K562 (cell line): ENCODE measurements at regions not wholly inside any gene's neighbourhood (a gene's known extent, or its start where the extent isn't known, plus 50 kb on each side); places are given as distances from the start of the nearest gene placed in this dataset.
A peak's percentile ranks its signal among the peaks of the same experiment; 100 is the strongest.

ENCODE experiments used
- ATAC-seq: fragments of 200-7000 bp; cut with Tn5 transposase; 3 replicates; pipeline ENCODE4 v1.9.1; 2020; ENCODE audit warnings: moderate library complexity
- BruUV-seq: library from RNA; stranded (reverse); fragments of 400-500 nt; replicated peaks from 2 replicates; lab custom pipeline; 2021; lab: Mats Ljungman, UMichigan
- CTCF ChIA-PET: fragments of 300-600 bp; formaldehyde crosslinking; extraction: SDS; loops from one replicate; lab custom pipeline; 2021; ENCODE audit warnings: low intra/inter-chr PET ratio; lab: Yijun Ruan, JAX
- POLR2A ChIA-PET: fragments of 300-600, 350-650 bp; sonication (Branson Sonifier 250); formaldehyde crosslinking; extraction: SDS; loops from one replicate; lab custom pipeline; 2021; ENCODE audit warnings: antibody characterized with exemption, inconsistent platforms; lab: Yijun Ruan, JAX
- DNase-seq, 4 experiments: peaks; one replicate each; pipeline versions ENCODE4 v3.0.0 to v3.0.0-alpha.2; 2011 to 2018; ENCODE audit warnings: low spot score in 3 of 4, mixed read lengths in 3 of 4; ENCODE audit errors: extremely low read depth in 1 of 4
- FAIRE-seq: peaks from 2 replicates; lab custom pipeline; 2011; peaks lifted over from hg19 to GRCh38; lab: Jason Lieb, UNC
- H2AFZ ChIP-seq: 2 replicates; pipeline ENCODE4 v1.6.0; 2011; ENCODE audit warnings: low read depth, low read length, control low read depth, inconsistent platforms
- H3K27ac ChIP-seq: fragments of 200-600 bp; 3 replicates; pipeline ENCODE4 v1.8.0; 2011; ENCODE audit warnings: low read depth, mild to moderate bottlenecking, control low read depth, inconsistent platforms, low read length, moderate library complexity, mixed read lengths; ENCODE audit errors: extremely low read depth
- H3K27me3 ChIP-seq, 2 experiments: fragments of 300-600 bp in 1 of 2; 2 replicates in 1 of 2; 3 replicates in 1 of 2; pipeline versions ENCODE4 v1.6.0 to v1.8.0; 2011; ENCODE audit warnings: inconsistent platforms in 2 of 2, low read length in 2 of 2, mild to moderate bottlenecking in 1 of 2, mixed read lengths in 1 of 2, moderate library complexity in 1 of 2; ENCODE audit not compliant: control insufficient read depth in 2 of 2, insufficient read depth in 2 of 2
- H3K36me3 ChIP-seq: fragments of 300-600 bp; 3 replicates; pipeline ENCODE4 v1.8.0; 2011; ENCODE audit warnings: mild to moderate bottlenecking, low read length, inconsistent platforms; ENCODE audit not compliant: control insufficient read depth, insufficient read depth
- H3K4me1 ChIP-seq, 2 experiments: fragments of 200-600 bp in 1 of 2; replicated peaks in 1 of 2; 2 replicates in 1 of 2; 3 replicates in 1 of 2; pipeline versions ENCODE4 v1.5.1 to v1.8.0; 2011; ENCODE audit warnings: inconsistent platforms in 2 of 2, low read length in 2 of 2, mild to moderate bottlenecking in 1 of 2, mixed read lengths in 1 of 2, moderate library complexity in 1 of 2; ENCODE audit not compliant: control insufficient read depth in 2 of 2, insufficient read depth in 2 of 2
- H3K4me2 ChIP-seq: 2 replicates; pipeline ENCODE4 v1.6.1; 2011; ENCODE audit warnings: low read length, control low read depth, inconsistent platforms, mixed read lengths; ENCODE audit not compliant: insufficient read depth
- H3K4me3 ChIP-seq: fragments of 200-600 bp; sonication (generic), shearing (Covaris generic); 2 replicates; pipeline ENCODE4 v1.5.1; 2016; ENCODE audit warnings: control low read depth, inconsistent platforms
- H3K79me2 ChIP-seq: fragments of 200-600 bp; 3 replicates; pipeline ENCODE4 v1.8.0; 2011; ENCODE audit warnings: low read length, inconsistent platforms; ENCODE audit not compliant: control insufficient read depth, insufficient read depth
- H3K9ac ChIP-seq, 2 experiments: 2 replicates each; pipeline versions ENCODE4 v1.6.0 to v1.6.1; 2011; ENCODE audit warnings: low read depth in 2 of 2, low read length in 2 of 2, control low read depth in 1 of 2, inconsistent platforms in 1 of 2, mild to moderate bottlenecking in 1 of 2, mixed read lengths in 1 of 2; ENCODE audit not compliant: insufficient read depth in 1 of 2
- H3K9me1 ChIP-seq: one replicate; pipeline ENCODE4 v1.6.0; 2011; ENCODE audit warnings: inconsistent platforms, mild to moderate bottlenecking, low read length, moderate library complexity; ENCODE audit not compliant: control insufficient read depth, insufficient read depth
- H3K9me3 ChIP-seq: replicated peaks from 2 replicates; pipeline ENCODE4 v1.5.1; 2011; ENCODE audit warnings: low read depth, low read length, inconsistent platforms; ENCODE audit not compliant: control insufficient read depth, insufficient read depth
- H4K20me1 ChIP-seq: replicated peaks from 2 replicates; pipeline ENCODE4 v1.6.1; 2011; ENCODE audit warnings: low read length, inconsistent platforms, mixed read lengths; ENCODE audit not compliant: control insufficient read depth, insufficient read depth
- FOXP4 ChIP-seq: sonication (generic); formaldehyde crosslinking; IDR thresholded peaks from 2 replicates; pipeline ENCODE4 v1.8.0; 2022; ENCODE audit warnings: mild to moderate bottlenecking, missing genetic modification reagents, borderline replicate concordance
- IRF1 ChIP-seq: sonication (generic); formaldehyde crosslinking; IDR thresholded peaks from 2 replicates; pipeline ENCODE4 v1.8.0; 2022; ENCODE audit warnings: missing genetic modification reagents, mild to moderate bottlenecking, borderline replicate concordance
- IRF9 ChIP-seq: fragments of 450-650 bp; IDR thresholded peaks from 2 replicates; pipeline ENCODE4 v1.6.1; 2016; ENCODE audit warnings: missing biosample characterization, missing genetic modification characterization
- NCOA2 ChIP-seq, 2 experiments: fragments of 450-650 bp; IDR thresholded peaks; 2 replicates each; pipeline ENCODE4 v1.6.1; 2018; ENCODE audit warnings: mild to moderate bottlenecking in 2 of 2, moderate library complexity in 1 of 2; ENCODE audit not compliant: partially characterized antibody in 2 of 2
- POLR2G ChIP-seq: fragments of 200-400 bp; formaldehyde crosslinking; IDR thresholded peaks from 2 replicates; pipeline ENCODE4 v1.6.1; 2017; ENCODE audit warnings: low read depth, mild to moderate bottlenecking, antibody characterized with exemption, low read length, moderate library complexity
- PTTG1 ChIP-seq: fragments of 450-650 bp; IDR thresholded peaks from 2 replicates; pipeline ENCODE4 v1.6.1; 2016; ENCODE audit warnings: low read depth, mild to moderate bottlenecking, missing genetic modification characterization, missing compliant biosample characterization
- TSC22D4 ChIP-seq: fragments of 450-650 bp; IDR thresholded peaks from 2 replicates; pipeline ENCODE4 v1.6.1; 2016; ENCODE audit warnings: missing genetic modification characterization, missing biosample characterization, control low read depth
- ZC3H11A ChIP-seq: IDR thresholded peaks from 2 replicates; pipeline ENCODE4 v1.6.1; 2012; ENCODE audit warnings: low read depth, low read length, improper control_type of control experiment
- ZNF239 ChIP-seq: fragments of 250-450 bp; sonication (Bioruptor Pico); IDR thresholded peaks from 2 replicates; pipeline ENCODE4 v1.4.0; 2020; ENCODE audit warnings: mild to moderate bottlenecking
- ZNF408 ChIP-seq: fragments of 250-450 bp; sonication (Bioruptor Pico); IDR thresholded peaks from 2 replicates; pipeline ENCODE4 v1.4.0; 2020; ENCODE audit warnings: low read depth, mild to moderate bottlenecking, moderate library complexity
- ZNF584 ChIP-seq: fragments of 200-800 bp; sonication (Bioruptor generic); IDR thresholded peaks from 2 replicates; pipeline ENCODE4 v1.6.1; 2016; ENCODE audit warnings: low read depth, mild to moderate bottlenecking, missing genetic modification characterization, missing compliant biosample characterization
- ZNF780A ChIP-seq: fragments of 250-450 bp; sonication (Bioruptor Pico); IDR thresholded peaks from 2 replicates; pipeline ENCODE4 v1.5.0; 2021; ENCODE audit warnings: mild to moderate bottlenecking
- WGBS: fragments of 100-300 bp; shearing (Covaris generic); methylation state at CpG from one replicate; pipeline ENCODE4 v1.1.6; 2016; ENCODE audit warnings: low coverage, mixed read lengths; ENCODE audit not compliant: insufficient coverage; ENCODE audit errors: missing lambda C conversion rate; 5-methylcytosine and 5-hydroxymethylcytosine counted together
- in situ Hi-C: fragments of 300-500 bp; cut with MboI; formaldehyde crosslinking; loops from 4 replicates; pipeline ENCODE4 v1.15.0; 2018; ENCODE audit warnings: inconsistent platforms, mixed read lengths
- intact Hi-C: fragments of 100-400 bp; cut with micrococcal nuclease; formaldehyde crosslinking; loops from 2 replicates; pipeline ENCODE4 v1.14.2; 2022
- TF ChIP-seq, protein P1 (sequence below): fragments of 250-450 bp; sonication (Bioruptor Pico); IDR thresholded peaks from 2 replicates; pipeline ENCODE4 v1.4.0; 2020; ENCODE audit warnings: borderline replicate concordance
- TF ChIP-seq, protein P2 (sequence below): fragments of 450-650 bp; formaldehyde crosslinking; IDR thresholded peaks from 2 replicates; pipeline ENCODE4 v1.4.0; 2020; ENCODE audit warnings: mild to moderate bottlenecking, moderate library complexity

DNA sequence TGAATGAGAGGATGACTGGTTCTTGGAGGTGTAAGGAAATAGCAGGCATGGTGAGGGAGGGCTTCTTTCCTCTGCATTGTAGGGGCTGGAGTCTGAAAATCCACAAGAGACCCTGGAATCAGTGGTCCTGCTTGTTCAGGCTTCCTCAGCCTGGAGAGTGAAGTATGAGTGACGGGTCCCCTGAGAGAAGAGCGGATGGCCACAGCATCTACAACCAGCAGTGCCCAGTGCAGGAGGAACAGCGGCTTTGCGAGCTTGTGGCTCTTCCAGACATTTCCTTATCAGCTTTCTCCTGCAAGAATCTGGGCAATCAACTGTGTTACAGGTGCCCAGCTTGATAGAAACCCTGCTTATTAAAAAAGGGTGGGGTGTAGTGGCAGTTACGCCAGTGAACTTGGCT, 97.0 kb upstream of the HES1 start:
- POLR2A ChIA-PET = no interaction called here
- H3K9me1 ChIP-seq = no peaks in the 10 kb centered on the region
- no peaks in the 10 kb centered on the region for H3K9me3 ChIP-seq
- CTCF ChIA-PET = no interaction called here
- no peaks in the 10 kb centered on the region for H4K20me1 ChIP-seq
- FAIRE-seq (no peak), ATAC-seq (no peak), DNase-seq (no peak)
- H3K4me2 ChIP-seq = no peak overlapping the region
- intact Hi-C loops = no loop called here
- H3K36me3 ChIP-seq = no peaks in the 10 kb centered on the region
- H3K27me3 ChIP-seq = no peaks in the 10 kb centered on the region
- H3K4me3 ChIP-seq = no peak overlapping the region
- no peak overlapping the region for H3K27ac ChIP-seq
- TF ChIP-seq POLR2G (no peak), FOXP4 (no peak), PTTG1 (tag) (no peak), ZNF584 (no peak), ZNF239 (no peak), IRF1 (CRISPR knock-in tag) (no peak), TSC22D4 (tag) (no peak), ZNF780A (no peak), IRF9 (tag) (no peak), NCOA2 (IDR thresholded peaks at IDR 0.05; ENCODE audit: partially characterized antibody in 2 of 2) (no peak), ZC3H11A (no peak), ZNF408 (CRISPR knock-in tag) (no peak)
- TF ChIP-seq, protein P1, sequence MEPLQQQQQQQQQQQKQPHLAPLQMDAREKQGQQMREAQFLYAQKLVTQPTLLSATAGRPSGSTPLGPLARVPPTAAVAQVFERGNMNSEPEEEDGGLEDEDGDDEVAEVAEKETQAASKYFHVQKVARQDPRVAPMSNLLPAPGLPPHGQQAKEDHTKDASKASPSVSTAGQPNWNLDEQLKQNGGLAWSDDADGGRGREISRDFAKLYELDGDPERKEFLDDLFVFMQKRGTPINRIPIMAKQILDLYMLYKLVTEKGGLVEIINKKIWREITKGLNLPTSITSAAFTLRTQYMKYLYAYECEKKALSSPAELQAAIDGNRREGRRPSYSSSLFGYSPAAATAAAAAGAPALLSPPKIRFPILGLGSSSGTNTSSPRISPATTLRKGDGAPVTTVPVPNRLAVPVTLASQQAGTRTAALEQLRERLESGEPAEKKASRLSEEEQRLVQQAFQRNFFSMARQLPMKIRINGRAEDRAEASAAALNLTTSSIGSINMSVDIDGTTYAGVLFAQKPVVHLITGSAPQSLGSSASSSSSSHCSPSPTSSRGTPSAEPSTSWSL (CRISPR knock-in tag) = no peak
- TF ChIP-seq, protein P2, sequence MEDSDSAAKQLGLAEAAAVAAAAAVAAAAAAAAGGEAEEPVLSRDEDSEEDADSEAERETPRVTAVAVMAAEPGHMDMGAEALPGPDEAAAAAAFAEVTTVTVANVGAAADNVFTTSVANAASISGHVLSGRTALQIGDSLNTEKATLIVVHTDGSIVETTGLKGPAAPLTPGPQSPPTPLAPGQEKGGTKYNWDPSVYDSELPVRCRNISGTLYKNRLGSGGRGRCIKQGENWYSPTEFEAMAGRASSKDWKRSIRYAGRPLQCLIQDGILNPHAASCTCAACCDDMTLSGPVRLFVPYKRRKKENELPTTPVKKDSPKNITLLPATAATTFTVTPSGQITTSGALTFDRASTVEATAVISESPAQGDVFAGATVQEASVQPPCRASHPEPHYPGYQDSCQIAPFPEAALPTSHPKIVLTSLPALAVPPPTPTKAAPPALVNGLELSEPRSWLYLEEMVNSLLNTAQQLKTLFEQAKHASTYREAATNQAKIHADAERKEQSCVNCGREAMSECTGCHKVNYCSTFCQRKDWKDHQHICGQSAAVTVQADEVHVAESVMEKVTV (CRISPR knock-in tag) = no peak
- TF ChIP-seq, all 486 proteins: peak for 0
- in situ Hi-C loops = no loop called here
- Histone ChIP-seq H3K79me2 (no peaks in the 10 kb centered on the region), H2AFZ (0 out of 2 replicates have a peak overlapping the region, but pooled peaks have one; percentile 27), H3K9ac (peak overlapping the region in 1 of 2 experiments; percentile 32; a peak in 1 of 4 replicates), H3K4me1 (peaks cover 3 to 19% of the 10 kb centered on the region in 2 experiments; a peak in 4 of 5 replicates)
- WGBS = 74% methylated on average over 4 of the region's 5 CpGs
- BruUV-seq = no TSS peak
